Suprapubic skin (tissue), 4 donors: ENCODE measurements at regions not wholly inside any gene's neighbourhood (a gene's known extent, or its start where the extent isn't known, plus 50 kb on each side); places are given as distances from the start of the nearest gene placed in this dataset.

ENCODE experiments used
- DNase-seq, 2 donors: peaks; one replicate each; pipeline ENCODE4 v3.0.0-alpha.2; 2019; ENCODE audit warnings: low spot score in 2 of 2
- H3K27ac ChIP-seq: fragments of 200-600 bp; sonication (generic); one replicate; pipeline ENCODE4 v1.5.1; 2019
- H3K27me3 ChIP-seq: fragments of 200-600 bp; sonication (generic); one replicate; pipeline ENCODE4 v1.5.1; 2019
- H3K36me3 ChIP-seq: fragments of 200-600 bp; sonication (generic); one replicate; pipeline ENCODE4 v1.5.1; 2019
- H3K4me1 ChIP-seq: fragments of 200-600 bp; sonication (generic); one replicate; pipeline ENCODE4 v1.5.1; 2019
- H3K4me3 ChIP-seq: fragments of 200-600 bp; sonication (generic); one replicate; pipeline ENCODE4 v1.5.1; 2019; ENCODE audit warnings: mild to moderate bottlenecking
- H3K9me3 ChIP-seq: fragments of 200-600 bp; sonication (generic); one replicate; pipeline ENCODE4 v1.5.1; 2019
- EP300 ChIP-seq: sonication (generic); formaldehyde crosslinking; IDR thresholded peaks from one replicate; pipeline ENCODE4 v1.6.1; 2017; ENCODE audit warnings: antibody characterized with exemption
- POLR2A ChIP-seq, 2 donors: fragments of 450-650 bp; IDR thresholded peaks; one replicate each; pipeline ENCODE4 v1.6.1; 2017; ENCODE audit warnings: antibody characterized with exemption in 2 of 2, mild to moderate bottlenecking in 2 of 2, moderate library complexity in 2 of 2
- POLR2AphosphoS5 ChIP-seq, 3 donors: sonication (generic); formaldehyde crosslinking; IDR thresholded peaks; one replicate each; pipeline ENCODE4 v1.6.1; 2017; ENCODE audit warnings: antibody characterized with exemption in 3 of 3
- WGBS: methylation state at CpG from one replicate; pipeline ENCODE4 v1.1.5; 2018; 5-methylcytosine and 5-hydroxymethylcytosine counted together
- TF ChIP-seq, protein P1 (sequence below), 2 donors: fragments of 200-600 bp in 1 of 2; fragments of 450-650 bp in 1 of 2; sonication (generic) in 1 of 2; IDR thresholded peaks; one replicate each; pipeline ENCODE4 v1.5.1; 2016 to 2019; ENCODE audit warnings: antibody characterized with exemption in 2 of 2, mild to moderate bottlenecking in 1 of 2, moderate library complexity in 1 of 2

- Histone ChIP-seq H3K27ac (no peak overlapping the region), H3K36me3 (no peaks in the 10 kb centered on the region), H3K27me3 (no peaks in the 10 kb centered on the region), H3K4me3 (no peak overlapping the region), H3K4me1 (no peaks in the 10 kb centered on the region), H3K9me3 (no peaks in the 10 kb centered on the region)
- DNase-seq = no peak
- 62% methylated on average over 3 of the region's 3 CpGs for WGBS
- TF ChIP-seq POLR2AphosphoS5 (IDR thresholded peaks at IDR 0.05) = no peak
- TF ChIP-seq EP300 = no peak
- TF ChIP-seq, protein P1, sequence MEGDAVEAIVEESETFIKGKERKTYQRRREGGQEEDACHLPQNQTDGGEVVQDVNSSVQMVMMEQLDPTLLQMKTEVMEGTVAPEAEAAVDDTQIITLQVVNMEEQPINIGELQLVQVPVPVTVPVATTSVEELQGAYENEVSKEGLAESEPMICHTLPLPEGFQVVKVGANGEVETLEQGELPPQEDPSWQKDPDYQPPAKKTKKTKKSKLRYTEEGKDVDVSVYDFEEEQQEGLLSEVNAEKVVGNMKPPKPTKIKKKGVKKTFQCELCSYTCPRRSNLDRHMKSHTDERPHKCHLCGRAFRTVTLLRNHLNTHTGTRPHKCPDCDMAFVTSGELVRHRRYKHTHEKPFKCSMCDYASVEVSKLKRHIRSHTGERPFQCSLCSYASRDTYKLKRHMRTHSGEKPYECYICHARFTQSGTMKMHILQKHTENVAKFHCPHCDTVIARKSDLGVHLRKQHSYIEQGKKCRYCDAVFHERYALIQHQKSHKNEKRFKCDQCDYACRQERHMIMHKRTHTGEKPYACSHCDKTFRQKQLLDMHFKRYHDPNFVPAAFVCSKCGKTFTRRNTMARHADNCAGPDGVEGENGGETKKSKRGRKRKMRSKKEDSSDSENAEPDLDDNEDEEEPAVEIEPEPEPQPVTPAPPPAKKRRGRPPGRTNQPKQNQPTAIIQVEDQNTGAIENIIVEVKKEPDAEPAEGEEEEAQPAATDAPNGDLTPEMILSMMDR (IDR thresholded peaks at IDR 0.05) = no peak
- TF ChIP-seq POLR2A (IDR thresholded peaks at IDR 0.05) = no peak
Observed at GRCh38 chr7:51587604-51588003, 271.0 kb upstream of the COBL start.

GRCh38 chr7:51577390-51577789 lies 260.8 kb upstream of the COBL start:
- Histone ChIP-seq H3K4me3 (no peak overlapping the region), H3K27ac (no peak overlapping the region), H3K9me3 (no peaks in the 10 kb centered on the region), H3K27me3 (no peaks in the 10 kb centered on the region), H3K36me3 (no peaks in the 10 kb centered on the region), H3K4me1 (no peaks in the 10 kb centered on the region)
- no peak for DNase-seq
- 100% methylated on average over 2 of the region's 4 CpGs for WGBS
- TF ChIP-seq, protein P1 (IDR thresholded peaks at IDR 0.05) = no peak
- TF ChIP-seq EP300 (no peak), POLR2A (IDR thresholded peaks at IDR 0.05) (no peak), POLR2AphosphoS5 (IDR thresholded peaks at IDR 0.05) (no peak)

DNA sequence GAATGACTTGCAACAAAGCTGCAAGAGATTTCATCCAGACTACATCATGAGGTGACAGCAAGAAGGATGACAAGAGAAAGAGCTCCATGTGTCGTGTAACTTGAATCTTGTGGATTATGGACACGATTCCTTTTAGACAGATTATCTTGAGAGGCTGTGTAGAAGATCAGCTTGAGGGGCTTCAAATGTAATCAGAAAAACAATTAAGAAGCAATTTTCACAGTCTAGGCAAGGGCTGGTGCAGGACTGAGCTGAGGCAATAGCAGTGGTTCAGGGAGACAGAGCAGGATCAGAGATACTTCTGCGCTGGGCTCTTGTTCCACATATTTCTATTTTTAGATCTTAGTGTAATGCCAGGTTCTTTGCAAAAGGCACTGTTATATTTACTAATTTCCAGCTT lies 253.0 kb upstream of the COBL start:
- no peak overlapping the region for H3K27ac ChIP-seq

GRCh38 chr7:51569176-51569575 lies 252.6 kb upstream of the COBL start:
- Histone ChIP-seq H3K36me3 (no peaks in the 10 kb centered on the region), H3K4me3 (no peak overlapping the region), H3K27me3 (no peaks in the 10 kb centered on the region), H3K9me3 (no peaks in the 10 kb centered on the region), H3K27ac (no peak overlapping the region), H3K4me1 (no peaks in the 10 kb centered on the region)
- 66% methylated on average over 5 of the region's 5 CpGs for WGBS
- DNase-seq = no peak
- TF ChIP-seq POLR2A (IDR thresholded peaks at IDR 0.05) = no peak

More for the DNA sequence above, 253.0 kb upstream of the COBL start:
- H3K4me3 ChIP-seq = no peak overlapping the region
- no peaks in the 10 kb centered on the region for H3K9me3 ChIP-seq
- TF ChIP-seq POLR2A (IDR thresholded peaks at IDR 0.05) (no peak), EP300 (no peak), POLR2AphosphoS5 (IDR thresholded peaks at IDR 0.05) (no peak)
- TF ChIP-seq, protein P1 (IDR thresholded peaks at IDR 0.05) = no peak
- WGBS = 83% methylated on average over 3 of the region's 3 CpGs
- H3K4me1 ChIP-seq = no peaks in the 10 kb centered on the region
- no peaks in the 10 kb centered on the region for H3K27me3 ChIP-seq
- no peaks in the 10 kb centered on the region for H3K36me3 ChIP-seq
- no peak for DNase-seq

DNA sequence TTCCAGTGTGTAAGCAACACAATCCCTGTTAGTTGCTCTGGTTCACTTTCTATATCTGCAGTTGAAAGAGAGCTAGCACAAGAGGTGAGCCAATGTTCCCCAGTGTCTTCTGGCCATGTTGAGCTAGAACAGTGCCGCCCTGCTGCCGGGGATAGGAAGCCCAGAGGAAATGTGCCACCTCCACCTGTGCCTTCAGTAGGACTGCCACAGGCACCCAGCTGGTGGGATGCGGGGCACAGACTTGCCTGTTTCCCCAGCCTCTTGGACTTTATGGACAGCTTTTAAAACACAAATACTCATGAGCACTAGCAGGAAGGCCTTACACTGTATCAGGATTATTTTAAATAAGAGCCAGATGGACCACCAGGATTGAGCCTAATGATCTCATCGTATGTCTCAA lies 234.5 kb upstream of the COBL start:
- H3K4me1 ChIP-seq = no peaks in the 10 kb centered on the region
- no peaks in the 10 kb centered on the region for H3K9me3 ChIP-seq
- TF ChIP-seq POLR2A (IDR thresholded peaks at IDR 0.05) = no peak
- TF ChIP-seq, protein P1 (IDR thresholded peaks at IDR 0.05) = no peak
- no peak for TF ChIP-seq POLR2AphosphoS5 (IDR thresholded peaks at IDR 0.05)
- TF ChIP-seq EP300 = no peak
- WGBS = 85% methylated on average over 4 of the region's 4 CpGs
- H3K27me3 ChIP-seq = no peaks in the 10 kb centered on the region
- DNase-seq = no peak
- no peak overlapping the region for H3K27ac ChIP-seq
- no peaks in the 10 kb centered on the region for H3K36me3 ChIP-seq
- H3K4me3 ChIP-seq = no peak overlapping the region

DNA sequence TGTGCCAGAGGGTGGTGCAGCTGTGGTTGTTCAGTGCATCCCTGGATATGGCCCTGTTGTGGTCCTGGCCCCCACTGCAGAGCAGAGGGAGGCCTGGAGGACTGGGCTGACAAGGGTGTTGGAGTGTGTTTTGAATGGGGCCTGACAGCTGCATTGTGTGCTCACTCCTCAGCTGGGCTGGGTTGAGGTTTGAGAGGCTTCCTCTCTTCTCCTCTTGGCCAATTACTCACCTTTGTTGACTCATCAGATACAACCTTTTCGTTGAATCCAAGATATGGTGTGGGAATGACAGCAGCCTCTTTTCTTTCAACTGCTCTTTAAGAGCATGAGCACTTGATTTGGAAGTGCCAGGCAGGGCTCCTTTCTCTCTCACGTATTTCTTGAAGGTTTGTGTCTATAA lies 228.5 kb upstream of the COBL start:
- DNase-seq = no peak
- no peaks in the 10 kb centered on the region for H3K9me3 ChIP-seq

More for the DNA sequence above, 228.5 kb upstream of the COBL start:
- no peak for TF ChIP-seq POLR2A (IDR thresholded peaks at IDR 0.05)
- TF ChIP-seq, protein P1 (IDR thresholded peaks at IDR 0.05) = no peak
- TF ChIP-seq EP300 = no peak
- no peak for TF ChIP-seq POLR2AphosphoS5 (IDR thresholded peaks at IDR 0.05)
- Histone ChIP-seq H3K4me1 (no peaks in the 10 kb centered on the region), H3K27ac (no peak overlapping the region), H3K36me3 (no peaks in the 10 kb centered on the region), H3K27me3 (no peaks in the 10 kb centered on the region), H3K4me3 (no peak overlapping the region)
- WGBS = 53% methylated on average over 2 of the region's 2 CpGs
